Liver (tissue), 8 donors: ENCODE measurements at regions not wholly inside any gene's neighbourhood (a gene's known extent, or its start where the extent isn't known, plus 50 kb on each side); places are given as distances from the start of the nearest gene placed in this dataset.

Source experiments
- DNase-seq: peaks from one replicate; pipeline ENCODE4 v3.0.0-alpha.2; 2017; ENCODE audit warnings: low spot score
- H3K27ac ChIP-seq, 2 donors: one replicate each; pipeline ENCODE4 v1.7.0; 2013; ENCODE audit warnings: inconsistent platforms in 2 of 2, low read length in 2 of 2, control low read depth in 1 of 2, low read depth in 1 of 2, mild to moderate bottlenecking in 1 of 2
- H3K27me3 ChIP-seq, 4 donors: one replicate each; pipeline versions ENCODE4 v1.6.1 to v1.7.0; 2013; ENCODE audit warnings: low read length in 3 of 4, inconsistent platforms in 1 of 4, mild to moderate bottlenecking in 1 of 4, moderate library complexity in 1 of 4; ENCODE audit not compliant: control insufficient read depth in 4 of 4, insufficient read depth in 4 of 4
- H3K36me3 ChIP-seq, 4 donors: one replicate each; pipeline versions ENCODE4 v1.6.1 to v1.7.0; 2013; ENCODE audit warnings: low read length in 3 of 4, mild to moderate bottlenecking in 3 of 4, low read depth in 1 of 4, moderate library complexity in 1 of 4; ENCODE audit not compliant: control insufficient read depth in 4 of 4, insufficient read depth in 3 of 4
- H3K4me1 ChIP-seq, 4 donors: one replicate each; pipeline versions ENCODE4 v1.6.1 to v1.7.0; 2013; ENCODE audit warnings: low read length in 3 of 4, mild to moderate bottlenecking in 3 of 4, moderate library complexity in 1 of 4; ENCODE audit not compliant: control insufficient read depth in 4 of 4, insufficient read depth in 4 of 4
- H3K4me3 ChIP-seq, 3 donors: one replicate each; pipeline versions ENCODE4 v1.6.1 to v1.7.0; 2013; ENCODE audit warnings: low read length in 3 of 3, control low read depth in 1 of 3, low read depth in 1 of 3, mild to moderate bottlenecking in 1 of 3
- H3K9ac ChIP-seq, 2 donors: one replicate each; pipeline ENCODE4 v1.7.0; 2013; ENCODE audit warnings: low read length in 2 of 2, mild to moderate bottlenecking in 2 of 2, moderate library complexity in 2 of 2, control low read depth in 1 of 2, low read depth in 1 of 2
- H3K9me3 ChIP-seq, 4 donors: one replicate each; pipeline versions ENCODE4 v1.6.1 to v1.7.0; 2013; ENCODE audit warnings: low read length in 3 of 4; ENCODE audit not compliant: control insufficient read depth in 4 of 4
- CTCF ChIP-seq: fragments of 150-350 bp; IDR thresholded peaks from 2 replicates; pipeline ENCODE4 v1.5.1; 2017; ENCODE audit warnings: improper control_type of control experiment, low read depth, low read length; ENCODE audit not compliant: missing input control
- EGR1 ChIP-seq, 2 donors: IDR thresholded peaks; 2 replicates each; pipeline ENCODE4 v1.6.1; 2016 to 2018; ENCODE audit warnings: antibody characterized with exemption in 2 of 2, low read depth in 2 of 2
- FOXA1 ChIP-seq: IDR thresholded peaks from 2 replicates; pipeline ENCODE4 v1.6.1; 2016; ENCODE audit warnings: antibody characterized with exemption
- FOXA2 ChIP-seq: IDR thresholded peaks from 2 replicates; pipeline ENCODE4 v1.6.1; 2016; ENCODE audit warnings: antibody characterized with exemption
- GABPA ChIP-seq, 2 donors: IDR thresholded peaks in 1 of 2; conservative IDR thresholded peaks in 1 of 2; 2 replicates each; pipeline ENCODE4 v1.6.1; 2016; ENCODE audit warnings: antibody characterized with exemption in 2 of 2, mild to moderate bottlenecking in 1 of 2, moderate library complexity in 1 of 2
- HNF4A ChIP-seq, 2 donors: conservative IDR thresholded peaks; 2 replicates each; pipeline ENCODE4 v1.6.1; 2016; ENCODE audit warnings: antibody characterized with exemption in 2 of 2, mild to moderate bottlenecking in 2 of 2
- HNF4G ChIP-seq: IDR thresholded peaks from 2 replicates; pipeline ENCODE4 v1.6.1; 2016; ENCODE audit warnings: antibody characterized with exemption
- JUND ChIP-seq, 2 donors: IDR thresholded peaks; 2 replicates each; pipeline ENCODE4 v1.6.1; 2016; ENCODE audit warnings: antibody characterized with exemption in 2 of 2
- MAX ChIP-seq: IDR thresholded peaks from 2 replicates; pipeline ENCODE4 v1.6.1; 2016; ENCODE audit warnings: antibody characterized with exemption
- NR2F2 ChIP-seq: IDR thresholded peaks from 2 replicates; pipeline ENCODE4 v1.6.1; 2016; ENCODE audit warnings: antibody characterized with exemption
- RAD21 ChIP-seq, 2 donors: IDR thresholded peaks; 2 replicates each; pipeline ENCODE4 v1.6.1; 2016; ENCODE audit warnings: antibody characterized with exemption in 2 of 2, mild to moderate bottlenecking in 2 of 2
- REST ChIP-seq: IDR thresholded peaks from 2 replicates; pipeline ENCODE4 v1.6.1; 2016; ENCODE audit warnings: antibody characterized with exemption, mild to moderate bottlenecking
- RXRA ChIP-seq, 2 donors: IDR thresholded peaks; 2 replicates each; pipeline ENCODE4 v1.6.1; 2017 to 2018; ENCODE audit warnings: antibody characterized with exemption in 2 of 2, mild to moderate bottlenecking in 1 of 2
- SP1 ChIP-seq: IDR thresholded peaks from 2 replicates; pipeline ENCODE4 v1.6.1; 2018; ENCODE audit warnings: antibody characterized with exemption, mild to moderate bottlenecking
- TAF1 ChIP-seq: conservative IDR thresholded peaks from 2 replicates; pipeline ENCODE4 v1.6.1; 2016; ENCODE audit warnings: antibody characterized with exemption, mild to moderate bottlenecking
- YY1 ChIP-seq: IDR thresholded peaks from 2 replicates; pipeline ENCODE4 v1.6.1; 2016; ENCODE audit warnings: antibody characterized with exemption, mild to moderate bottlenecking
- WGBS: extraction: QIAGEN DNeasy Blood & Tissue Kit; methylation state at CpG from one replicate; pipeline ENCODE4 v1.1.7; 2013; 5-methylcytosine and 5-hydroxymethylcytosine counted together
- TF ChIP-seq, protein P1 (sequence below): IDR thresholded peaks from 2 replicates; pipeline ENCODE4 v1.6.1; 2016; ENCODE audit warnings: antibody characterized with exemption
- TF ChIP-seq, protein P2 (sequence below): IDR thresholded peaks from 2 replicates; pipeline ENCODE4 v1.6.1; 2016; ENCODE audit warnings: antibody characterized with exemption
- donor health status: healthy.
- donor health status: healthy.
- donor health status: healthy.
- donor health status: healthy.
- donor health status: healthy.

DNA sequence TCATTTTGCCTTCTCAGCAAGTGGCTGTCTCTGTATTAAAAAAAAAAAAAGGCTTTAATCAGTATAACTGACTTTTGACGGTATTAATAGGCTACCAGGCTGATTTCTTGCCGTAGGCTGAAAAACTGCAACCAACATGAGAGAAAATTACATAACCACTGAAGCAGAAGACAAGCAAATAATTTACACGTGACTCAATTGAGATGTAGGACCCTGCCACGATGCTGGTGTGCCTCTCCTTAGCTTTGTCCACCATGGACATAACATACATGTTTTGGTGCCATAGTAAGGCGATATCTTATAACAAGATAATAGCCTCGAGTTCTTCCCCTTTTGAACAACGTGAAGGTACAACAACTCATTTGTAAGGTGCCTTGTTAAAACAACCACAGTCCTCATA, 88.7 kb upstream of the GRIP1 start (continued):
- TF ChIP-seq, protein P1, sequence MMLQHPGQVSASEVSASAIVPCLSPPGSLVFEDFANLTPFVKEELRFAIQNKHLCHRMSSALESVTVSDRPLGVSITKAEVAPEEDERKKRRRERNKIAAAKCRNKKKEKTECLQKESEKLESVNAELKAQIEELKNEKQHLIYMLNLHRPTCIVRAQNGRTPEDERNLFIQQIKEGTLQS = no peak
- no peak for TF ChIP-seq GABPA (IDR thresholded peaks at IDR 0.05 in 1 of 2, conservative IDR thresholded peaks at IDR 0.05 in 1 of 2)
- no peak for TF ChIP-seq TAF1
- no peak for TF ChIP-seq MAX
- TF ChIP-seq CTCF = no peak

DNA sequence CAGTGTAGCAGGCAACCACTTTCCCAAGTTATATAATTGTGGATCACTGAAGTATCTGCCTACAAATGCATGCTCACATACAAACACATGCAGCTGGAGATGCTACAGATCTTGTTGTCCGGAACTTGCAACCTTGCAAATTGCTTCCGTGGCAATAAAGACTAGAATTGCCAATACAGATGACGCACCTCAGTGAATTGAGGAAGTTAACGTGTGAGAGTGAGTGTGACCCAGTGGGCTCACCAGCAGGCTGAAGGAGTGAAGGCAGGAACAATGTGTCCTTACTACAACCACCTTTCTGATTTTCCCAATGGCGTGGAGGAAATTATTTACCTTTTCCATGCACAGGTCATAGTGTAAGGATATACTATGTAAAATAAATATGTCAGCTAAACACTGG, 89.4 kb upstream of the GRIP1 start:
- Histone ChIP-seq H3K27me3 (peaks cover 0 to 3% (median 0%) of the 10 kb centered on the region in 4 donors), H3K27ac (no peak overlapping the region), H3K36me3 (no peaks in the 10 kb centered on the region), H3K4me3 (no peak overlapping the region), H3K9ac (no peak overlapping the region), H3K9me3 (no peaks in the 10 kb centered on the region), H3K4me1 (no peaks in the 10 kb centered on the region)
- 83% methylated on average over 5 of the region's 5 CpGs for WGBS
- no peak for TF ChIP-seq YY1
- no peak for TF ChIP-seq HNF4G
- no peak for TF ChIP-seq NR2F2
- TF ChIP-seq, protein P1 = no peak
- TF ChIP-seq FOXA1 = no peak
- no peak for TF ChIP-seq HNF4A (conservative IDR thresholded peaks at IDR 0.05)
- no peak for TF ChIP-seq JUND (IDR thresholded peaks at IDR 0.05)
- no peak for TF ChIP-seq CTCF
- no peak for TF ChIP-seq RAD21 (IDR thresholded peaks at IDR 0.05)
- TF ChIP-seq FOXA2 = no peak
- TF ChIP-seq TAF1 = no peak
- no peak for TF ChIP-seq RXRA (IDR thresholded peaks at IDR 0.05)
- TF ChIP-seq REST = no peak
- TF ChIP-seq, protein P2, sequence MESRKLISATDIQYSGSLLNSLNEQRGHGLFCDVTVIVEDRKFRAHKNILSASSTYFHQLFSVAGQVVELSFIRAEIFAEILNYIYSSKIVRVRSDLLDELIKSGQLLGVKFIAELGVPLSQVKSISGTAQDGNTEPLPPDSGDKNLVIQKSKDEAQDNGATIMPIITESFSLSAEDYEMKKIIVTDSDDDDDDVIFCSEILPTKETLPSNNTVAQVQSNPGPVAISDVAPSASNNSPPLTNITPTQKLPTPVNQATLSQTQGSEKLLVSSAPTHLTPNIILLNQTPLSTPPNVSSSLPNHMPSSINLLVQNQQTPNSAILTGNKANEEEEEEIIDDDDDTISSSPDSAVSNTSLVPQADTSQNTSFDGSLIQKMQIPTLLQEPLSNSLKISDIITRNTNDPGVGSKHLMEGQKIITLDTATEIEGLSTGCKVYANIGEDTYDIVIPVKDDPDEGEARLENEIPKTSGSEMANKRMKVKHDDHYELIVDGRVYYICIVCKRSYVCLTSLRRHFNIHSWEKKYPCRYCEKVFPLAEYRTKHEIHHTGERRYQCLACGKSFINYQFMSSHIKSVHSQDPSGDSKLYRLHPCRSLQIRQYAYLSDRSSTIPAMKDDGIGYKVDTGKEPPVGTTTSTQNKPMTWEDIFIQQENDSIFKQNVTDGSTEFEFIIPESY = no peak
- no peak for TF ChIP-seq SP1
- no peak for TF ChIP-seq GABPA (IDR thresholded peaks at IDR 0.05 in 1 of 2, conservative IDR thresholded peaks at IDR 0.05 in 1 of 2)
- no peak for TF ChIP-seq MAX
- TF ChIP-seq EGR1 (IDR thresholded peaks at IDR 0.05; ENCODE audit: low read depth in 2 of 2) = no peak
- DNase-seq = no peak
